PC-9 (cell line): ENCODE measurements at regions not wholly inside any gene's neighbourhood (a gene's known extent, or its start where the extent isn't known, plus 50 kb on each side); places are given as distances from the start of the nearest gene placed in this dataset.

Experiments
- BruUV-seq: library from RNA; stranded (reverse); fragments of 400-500 nt; replicated peaks from 2 replicates; lab custom pipeline; 2021; lab: Mats Ljungman, UMichigan
- CTCF ChIA-PET: fragments of 300-600 bp; sonication (Branson Sonifier 250); formaldehyde crosslinking; loops from one replicate; lab custom pipeline; 2022; ENCODE audit warnings: antibody characterized with exemption; lab: Charles Lee
- POLR2A ChIA-PET: fragments of 300-600 bp; sonication (Branson Sonifier 250); formaldehyde crosslinking; loops from one replicate; lab custom pipeline; 2022; ENCODE audit warnings: antibody characterized with exemption; ENCODE audit not compliant: unreplicated experiment; lab: Charles Lee
- DNase-seq, 2 experiments: peaks; one replicate each; pipeline versions ENCODE4 v3.0.0 to v3.0.0-alpha.2; 2015 to 2022; ENCODE audit warnings: mixed read lengths in 1 of 2
- H2AFZ ChIP-seq: fragments of 200-600 bp; sonication (generic); 2 replicates; pipeline ENCODE4 v1.8.1; 2017; ENCODE audit warnings: antibody characterized with exemption
- H3F3A ChIP-seq: fragments of 200-600 bp; sonication (generic); 2 replicates; pipeline ENCODE4 v1.8.1; 2017; ENCODE audit warnings: antibody characterized with exemption, mild to moderate bottlenecking, low read depth; ENCODE audit not compliant: insufficient read depth
- H3K27ac ChIP-seq: fragments of 200-600 bp; sonication (generic); 2 replicates; pipeline ENCODE4 v1.6.1; 2016; ENCODE audit warnings: mixed run types
- H3K27me3 ChIP-seq: fragments of 200-600 bp; sonication (generic); 2 replicates; pipeline ENCODE4 v1.6.1; 2016; ENCODE audit warnings: low read depth, mixed run types; ENCODE audit not compliant: insufficient read depth
- H3K36me3 ChIP-seq: fragments of 200-600 bp; sonication (generic); 2 replicates; pipeline ENCODE4 v1.6.1; 2016; ENCODE audit warnings: low read depth, mixed run types
- H3K4me1 ChIP-seq: fragments of 200-600 bp; sonication (generic); replicated peaks from 2 replicates; pipeline ENCODE4 v1.6.1; 2016; ENCODE audit warnings: mixed run types; ENCODE audit not compliant: insufficient read depth
- H3K4me2 ChIP-seq: fragments of 200-600 bp; sonication (generic); 2 replicates; pipeline ENCODE4 v1.6.1; 2017; ENCODE audit warnings: mixed run types
- H3K4me3 ChIP-seq: fragments of 200-600 bp; sonication (generic); 2 replicates; pipeline ENCODE4 v1.6.1; 2016; ENCODE audit warnings: mixed run types
- H3K79me2 ChIP-seq: fragments of 200-600 bp; sonication (generic); 2 replicates; pipeline ENCODE4 v1.6.1; 2017; ENCODE audit warnings: low read depth, mixed run types
- H3K9me2 ChIP-seq: fragments of 200-600 bp; sonication (generic); 2 replicates; pipeline ENCODE4 v1.8.1; 2017; ENCODE audit warnings: mild to moderate bottlenecking; ENCODE audit not compliant: insufficient read depth
- H3K9me3 ChIP-seq: fragments of 200-600 bp; sonication (generic); 2 replicates; pipeline ENCODE4 v1.8.1; 2016; ENCODE audit warnings: low read depth; ENCODE audit not compliant: insufficient read depth
- H4K20me1 ChIP-seq: fragments of 200-600 bp; sonication (generic); 2 replicates; pipeline ENCODE4 v1.8.1; 2017; ENCODE audit not compliant: insufficient read depth
- EZH2 ChIP-seq: fragments of 200-600 bp; sonication (generic); IDR thresholded peaks from 2 replicates; pipeline ENCODE4 v1.8.0; 2017; ENCODE audit warnings: antibody characterized with exemption, low read depth
- intact Hi-C: fragments of 100-400 bp; cut with micrococcal nuclease; formaldehyde crosslinking; loops from one replicate; pipeline ENCODE4 v1.10.0; 2022; ENCODE audit not compliant: unreplicated experiment
- TF ChIP-seq, protein P1 (sequence below): fragments of 200-600 bp; sonication (generic); conservative IDR thresholded peaks from 2 replicates; pipeline ENCODE4 v1.6.1; 2017; ENCODE audit warnings: mixed run types, antibody characterized with exemption, mild to moderate bottlenecking, moderate library complexity

DNA sequence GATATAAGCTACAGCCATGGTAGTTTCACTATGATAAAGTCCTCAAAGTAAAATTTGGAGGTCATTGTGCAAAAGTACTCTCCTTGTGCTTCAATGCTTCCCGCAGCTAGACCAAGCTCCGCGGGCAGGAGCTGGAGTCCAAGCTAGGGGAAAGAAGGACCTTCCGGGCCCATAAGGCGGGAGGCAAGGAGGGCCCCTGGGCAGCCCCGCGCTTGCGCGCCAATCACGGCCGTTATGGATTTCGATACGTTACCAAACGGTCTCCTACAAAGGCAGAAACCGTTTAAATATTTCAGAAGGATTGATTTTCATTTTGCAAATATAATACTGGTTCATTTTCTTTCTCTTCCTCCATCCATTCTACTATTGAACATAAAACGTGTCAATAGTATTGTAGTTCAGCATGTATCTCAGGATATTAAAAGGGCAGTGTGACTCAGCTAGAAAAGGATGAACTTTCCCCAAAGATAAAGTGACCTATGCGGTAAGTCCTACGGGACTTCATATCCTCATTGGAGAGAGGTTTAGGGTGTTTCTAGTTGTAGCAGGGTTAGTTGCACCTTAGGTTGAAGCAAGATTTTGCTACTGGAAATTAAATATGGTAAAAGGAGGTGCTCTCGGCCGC is 128.0 kb downstream of the KIF20B start:
- Histone ChIP-seq H3K4me1 (no peaks in the 10 kb centered on the region), H3F3A (no peaks in the 10 kb centered on the region), H3K9me3 (no peaks in the 10 kb centered on the region), H3K4me3 (no peak overlapping the region), H3K36me3 (no peaks in the 10 kb centered on the region), H4K20me1 (no peaks in the 10 kb centered on the region), H3K9me2 (no peaks in the 10 kb centered on the region), H2AFZ (no peak overlapping the region), H3K79me2 (no peaks in the 10 kb centered on the region), H3K4me2 (no peak overlapping the region), H3K27me3 (no peaks in the 10 kb centered on the region), H3K27ac (no peak overlapping the region)
- POLR2A ChIA-PET, result no interaction called here
- TF ChIP-seq, protein P1, sequence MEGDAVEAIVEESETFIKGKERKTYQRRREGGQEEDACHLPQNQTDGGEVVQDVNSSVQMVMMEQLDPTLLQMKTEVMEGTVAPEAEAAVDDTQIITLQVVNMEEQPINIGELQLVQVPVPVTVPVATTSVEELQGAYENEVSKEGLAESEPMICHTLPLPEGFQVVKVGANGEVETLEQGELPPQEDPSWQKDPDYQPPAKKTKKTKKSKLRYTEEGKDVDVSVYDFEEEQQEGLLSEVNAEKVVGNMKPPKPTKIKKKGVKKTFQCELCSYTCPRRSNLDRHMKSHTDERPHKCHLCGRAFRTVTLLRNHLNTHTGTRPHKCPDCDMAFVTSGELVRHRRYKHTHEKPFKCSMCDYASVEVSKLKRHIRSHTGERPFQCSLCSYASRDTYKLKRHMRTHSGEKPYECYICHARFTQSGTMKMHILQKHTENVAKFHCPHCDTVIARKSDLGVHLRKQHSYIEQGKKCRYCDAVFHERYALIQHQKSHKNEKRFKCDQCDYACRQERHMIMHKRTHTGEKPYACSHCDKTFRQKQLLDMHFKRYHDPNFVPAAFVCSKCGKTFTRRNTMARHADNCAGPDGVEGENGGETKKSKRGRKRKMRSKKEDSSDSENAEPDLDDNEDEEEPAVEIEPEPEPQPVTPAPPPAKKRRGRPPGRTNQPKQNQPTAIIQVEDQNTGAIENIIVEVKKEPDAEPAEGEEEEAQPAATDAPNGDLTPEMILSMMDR, result no peak
- TF ChIP-seq EZH2, result no peak
- CTCF ChIA-PET, result no interaction called here
- no peak for DNase-seq
- intact Hi-C loops, result no loop called here
- BruUV-seq, result no TSS peak

DNA sequence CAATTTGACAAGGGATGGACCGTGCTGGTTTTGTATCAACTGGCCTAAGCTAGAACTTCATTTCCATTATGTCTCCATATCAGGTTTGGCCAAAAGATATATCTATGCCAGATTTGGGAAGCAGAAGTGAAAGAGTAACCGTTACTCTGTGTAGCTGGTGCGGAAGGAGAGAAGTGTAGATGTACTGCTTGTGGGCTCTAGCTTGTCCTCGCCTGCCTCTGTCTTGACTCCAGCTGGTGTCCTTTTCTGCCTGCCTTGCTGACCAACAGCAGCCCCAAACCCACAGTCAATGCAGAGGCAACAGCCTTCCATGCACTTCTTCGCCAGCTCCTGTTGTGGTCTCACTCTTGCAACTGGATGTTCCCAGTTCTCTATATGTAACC is 128.5 kb downstream of the KIF20B start:
- no TSS peak for BruUV-seq
- Histone ChIP-seq H3K27me3 (no peaks in the 10 kb centered on the region), H4K20me1 (no peaks in the 10 kb centered on the region), H3K9me3 (no peaks in the 10 kb centered on the region), H3F3A (no peaks in the 10 kb centered on the region), H2AFZ (no peak overlapping the region), H3K4me2 (no peak overlapping the region), H3K9me2 (no peaks in the 10 kb centered on the region), H3K27ac (no peak overlapping the region), H3K4me1 (no peaks in the 10 kb centered on the region), H3K79me2 (no peaks in the 10 kb centered on the region), H3K4me3 (no peak overlapping the region), H3K36me3 (no peaks in the 10 kb centered on the region)
- intact Hi-C loops, result no loop called here
- ChIA-PET CTCF (no interaction called here), POLR2A (no interaction called here)
- DNase-seq, result no peak
- TF ChIP-seq, protein P1, result no peak
- TF ChIP-seq EZH2, result no peak

DNA sequence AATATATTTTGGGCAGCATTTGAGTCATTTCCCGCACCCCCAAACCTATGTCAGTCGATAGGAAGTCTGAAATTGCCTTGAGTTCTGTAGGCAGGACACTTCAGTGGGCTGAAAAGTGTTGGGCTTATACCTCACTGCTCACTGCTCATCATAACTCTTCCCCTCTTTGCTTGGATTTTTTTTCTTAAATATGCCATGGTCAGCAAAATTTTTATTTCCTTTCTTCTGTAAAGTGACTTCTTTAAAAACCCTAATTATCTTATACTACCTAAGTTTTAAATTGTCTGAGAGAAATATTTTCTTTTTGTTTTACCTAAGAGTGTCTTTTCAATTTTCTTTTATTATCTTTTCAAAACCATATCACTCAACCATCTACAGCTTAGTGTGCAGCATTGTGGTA is 129.2 kb downstream of the KIF20B start:
- Histone ChIP-seq H3K4me1 (no peaks in the 10 kb centered on the region), H3F3A (no peaks in the 10 kb centered on the region), H2AFZ (no peak overlapping the region), H3K27ac (no peak overlapping the region), H3K4me2 (no peak overlapping the region), H3K9me2 (no peaks in the 10 kb centered on the region), H4K20me1 (no peaks in the 10 kb centered on the region), H3K27me3 (no peaks in the 10 kb centered on the region), H3K79me2 (no peaks in the 10 kb centered on the region), H3K4me3 (no peak overlapping the region), H3K9me3 (no peaks in the 10 kb centered on the region), H3K36me3 (no peaks in the 10 kb centered on the region)
- TF ChIP-seq EZH2, result no peak
- TF ChIP-seq, protein P1, result no peak
- BruUV-seq, result no TSS peak
- CTCF ChIA-PET, result no interaction called here
- no peak for DNase-seq
- POLR2A ChIA-PET, result no interaction called here
- intact Hi-C loops, result no loop called here
